ENCODE measurements at regions not wholly inside any gene's neighbourhood (a gene's known extent, or its start where the extent isn't known, plus 50 kb on each side); places are given as distances from the start of the nearest gene placed in this dataset.

- ATAC-seq (ENCODE audit: low read depth) (no peak), DNase-seq (no peak)
- Histone ChIP-seq H3K79me1 (ENCODE audit: low read depth in 1 of 2, low read length in 2 of 2) (no peaks in the 10 kb centered on the region), H3K9ac (ENCODE audit: low read depth, low read length) (no peak overlapping the region), H3K9me3 (ENCODE audit: control insufficient read depth, insufficient read depth, low read length) (no peaks in the 10 kb centered on the region; the same call in 1 of the 2 replicates), H3K56ac (ENCODE audit: extremely low read depth, insufficient read depth, low read length) (no peak overlapping the region), H2BK20ac (ENCODE audit: low read depth, low read length) (no peak overlapping the region), H2BK120ac (ENCODE audit: low read depth, low read length) (no peak overlapping the region), H3K14ac (replicated peaks; ENCODE audit: low read depth, low read length) (no peak overlapping the region), H3K27me3 (ENCODE audit: control insufficient read depth, insufficient read depth, low read length) (no peaks in the 10 kb centered on the region), H3K4me1 (ENCODE audit: control insufficient read depth, insufficient read depth, low read length) (no peaks in the 10 kb centered on the region), H2AK9ac (replicated peaks; ENCODE audit: low read depth, low read length, poor library complexity) (no peak overlapping the region), H3K4me3 (ENCODE audit: insufficient read depth, low read depth, low read length) (no peak overlapping the region), H3K9me1 (ENCODE audit: insufficient read depth, low read length) (no peaks in the 10 kb centered on the region), H4K5ac (ENCODE audit: low read depth, low read length) (no peak overlapping the region), H3K27ac (ENCODE audit: insufficient read depth, low read length) (no peak overlapping the region), H2AFZ (replicated peaks; ENCODE audit: low read length, poor library complexity) (no peak overlapping the region), H3K4ac (ENCODE audit: low read depth, low read length) (no peak overlapping the region), H2BK5ac (ENCODE audit: low read depth, low read length, poor library complexity, severe bottlenecking) (no peak overlapping the region), H4K8ac (ENCODE audit: low read depth in 2 of 2, low read length in 2 of 2) (no peak overlapping the region), H2BK15ac (ENCODE audit: low read depth, low read length) (no peak overlapping the region), H3K18ac (ENCODE audit: low read depth, low read length) (no peak overlapping the region), H4K91ac (ENCODE audit: insufficient read depth, low read depth, low read length) (no peak overlapping the region), H3K4me2 (ENCODE audit: low read depth, low read length) (no peak overlapping the region), H4K20me1 (ENCODE audit: insufficient read depth, low read length) (no peaks in the 10 kb centered on the region), H3K23ac (ENCODE audit: low read depth, low read length) (no peak overlapping the region), H3K36me3 (ENCODE audit: control insufficient read depth, insufficient read depth, low read length) (no peaks in the 10 kb centered on the region), H2AK5ac (ENCODE audit: low read depth, low read length) (no peak overlapping the region)
- WGBS, 2 experiments (ENCODE audit: extremely low coverage in 2 of 2, insufficient read length in 1 of 2): no CpG with 5 or more reads among the region's 3 CpGs
- intact Hi-C loops (cut with micrococcal nuclease) (no loop called here), in situ Hi-C loops (cut with MboI; ENCODE audit: low sequenced_read_pairs) (no loop called here), dilution Hi-C loops (cut with HindIII; ENCODE audit: low sequenced_read_pairs, unreplicated experiment) (no loop called here)
- no peak for TF ChIP-seq CTCF (conservative IDR thresholded peaks at IDR 0.05; ENCODE audit: low read depth, low read length)
- TF ChIP-seq RAD21 (IDR thresholded peaks at IDR 0.05; ENCODE audit: low read length): no peak
- no peak for TF ChIP-seq MAZ (IDR thresholded peaks at IDR 0.05; ENCODE audit: borderline replicate concordance, low read depth, low read length)
- TF ChIP-seq BHLHE40 (IDR thresholded peaks at IDR 0.05; ENCODE audit: low read depth, low read length): no peak
- TF ChIP-seq MAFK (IDR thresholded peaks at IDR 0.05; ENCODE audit: low read depth, low read length): no peak
- no peak for TF ChIP-seq CEBPB (IDR thresholded peaks at IDR 0.05; ENCODE audit: low read depth, low read length)
- no peak for TF ChIP-seq CHD1 (IDR thresholded peaks at IDR 0.05; ENCODE audit: low read depth, low read length)
- no peak for TF ChIP-seq SMC3 (IDR thresholded peaks at IDR 0.05; ENCODE audit: low read depth, low read length)
- no peak for TF ChIP-seq FOS (IDR thresholded peaks at IDR 0.05; ENCODE audit: low read depth, low read length)
- no peak for TF ChIP-seq USF2 (IDR thresholded peaks at IDR 0.05; ENCODE audit: low read depth, low read length)
- TF ChIP-seq MXI1 (IDR thresholded peaks at IDR 0.05; ENCODE audit: borderline replicate concordance, low read depth, low read length): no peak
- no peak for TF ChIP-seq RFX5 (IDR thresholded peaks at IDR 0.05; ENCODE audit: low read depth, low read length)
- TF ChIP-seq NFE2L2 (IDR thresholded peaks at IDR 0.05; ENCODE audit: low read depth, low read length): no peak
- no TSS peak for BruUV-seq (replicated peaks)
- ChIA-PET POLR2A (ENCODE audit: unreplicated experiment) (no interaction called here), CTCF (no interaction called here)
Observed at GRCh38 chr3:87390821-87391220, 114.4 kb upstream of the POU1F1 start.

Measured in IMR-90 (cell line).